ENCODE measurements at regions not wholly inside any gene's neighbourhood (a gene's known extent, or its start where the extent isn't known, plus 50 kb on each side); places are given as distances from the start of the nearest gene placed in this dataset.

- no peaks in the 10 kb centered on the region for H3K27me3 ChIP-seq (ENCODE audit: insufficient read depth, low read depth)
- no peak overlapping the region for H3K4me2 ChIP-seq
- H3K4me1 ChIP-seq (ENCODE audit: low read depth, poor library complexity, severe bottlenecking): no peaks in the 10 kb centered on the region
- no peak overlapping the region for H3K9ac ChIP-seq
- no peaks in the 10 kb centered on the region for H3K36me3 ChIP-seq (ENCODE audit: insufficient read depth)
- TF ChIP-seq CTCF (conservative IDR thresholded peaks at IDR 0.05; ENCODE audit: low read depth, low read length): no peak
- H3K79me2 ChIP-seq (ENCODE audit: insufficient read depth, low read depth): no peaks in the 10 kb centered on the region
- no peak overlapping the region for H3K4me3 ChIP-seq (IDR thresholded peaks at IDR 0.05; ENCODE audit: insufficient read depth, low read depth, low read length)
- no peak overlapping the region for H3K27ac ChIP-seq
- H2AFZ ChIP-seq (ENCODE audit: low read depth): no peak overlapping the region
- H4K20me1 ChIP-seq (ENCODE audit: insufficient read depth): no peaks in the 10 kb centered on the region
Measured at GRCh38 chr5:8417316-8418048, 548.5 kb downstream of the MTRR start.

GRCh38 chr5:8418049-8418426 is 549.1 kb downstream of the MTRR start:
- no peaks in the 10 kb centered on the region for H3K4me1 ChIP-seq (ENCODE audit: low read depth, poor library complexity, severe bottlenecking)
- H3K4me2 ChIP-seq: no peak overlapping the region

GRCh38 chr5:8429778-8430758 is 561.1 kb downstream of the MTRR start:
- Histone ChIP-seq H4K20me1 (ENCODE audit: insufficient read depth) (no peaks in the 10 kb centered on the region), H2AFZ (ENCODE audit: low read depth) (no peak overlapping the region), H3K4me1 (ENCODE audit: low read depth, poor library complexity, severe bottlenecking) (no peaks in the 10 kb centered on the region), H3K79me2 (ENCODE audit: insufficient read depth, low read depth) (no peaks in the 10 kb centered on the region), H3K9ac (no peak overlapping the region), H3K36me3 (ENCODE audit: insufficient read depth) (no peaks in the 10 kb centered on the region), H3K4me2 (no peak overlapping the region), H3K4me3 (IDR thresholded peaks at IDR 0.05; ENCODE audit: insufficient read depth, low read depth, low read length) (no peak overlapping the region), H3K27ac (no peak overlapping the region), H3K27me3 (ENCODE audit: insufficient read depth, low read depth) (no peaks in the 10 kb centered on the region)
- TF ChIP-seq CTCF (conservative IDR thresholded peaks at IDR 0.05; ENCODE audit: low read depth, low read length): no peak

More at GRCh38 chr5:8418049-8418426, 549.1 kb downstream of the MTRR start:
- H3K27ac ChIP-seq: no peak overlapping the region
- H3K79me2 ChIP-seq (ENCODE audit: insufficient read depth, low read depth): no peaks in the 10 kb centered on the region
- H2AFZ ChIP-seq (ENCODE audit: low read depth): no peak overlapping the region
- H3K4me3 ChIP-seq (IDR thresholded peaks at IDR 0.05; ENCODE audit: insufficient read depth, low read depth, low read length): no peak overlapping the region
- H3K36me3 ChIP-seq (ENCODE audit: insufficient read depth): no peaks in the 10 kb centered on the region
- no peaks in the 10 kb centered on the region for H4K20me1 ChIP-seq (ENCODE audit: insufficient read depth)
- no peak overlapping the region for H3K9ac ChIP-seq
- TF ChIP-seq CTCF (conservative IDR thresholded peaks at IDR 0.05; ENCODE audit: low read depth, low read length): no peak
- no peaks in the 10 kb centered on the region for H3K27me3 ChIP-seq (ENCODE audit: insufficient read depth, low read depth)

- H3K27ac ChIP-seq: no peak overlapping the region
- H3K27me3 ChIP-seq (ENCODE audit: insufficient read depth, low read depth): no peaks in the 10 kb centered on the region
- no peaks in the 10 kb centered on the region for H4K20me1 ChIP-seq (ENCODE audit: insufficient read depth)
- no peaks in the 10 kb centered on the region for H3K4me1 ChIP-seq (ENCODE audit: low read depth, poor library complexity, severe bottlenecking)
- no peaks in the 10 kb centered on the region for H3K79me2 ChIP-seq (ENCODE audit: insufficient read depth, low read depth)
- H3K9ac ChIP-seq: no peak overlapping the region
- H3K4me3 ChIP-seq (IDR thresholded peaks at IDR 0.05; ENCODE audit: insufficient read depth, low read depth, low read length): no peak overlapping the region
- H3K4me2 ChIP-seq: no peak overlapping the region
- H2AFZ ChIP-seq (ENCODE audit: low read depth): no peak overlapping the region
- H3K36me3 ChIP-seq (ENCODE audit: insufficient read depth): no peaks in the 10 kb centered on the region
- no peak for TF ChIP-seq CTCF (conservative IDR thresholded peaks at IDR 0.05; ENCODE audit: low read depth, low read length)
Measured at GRCh38 chr5:8434501-8434900, 565.6 kb downstream of the MTRR start.

Measured in KMS-11 (cell line).